ENCODE measurements at regions not wholly inside any gene's neighbourhood (a gene's known extent, or its start where the extent isn't known, plus 50 kb on each side); places are given as distances from the start of the nearest gene placed in this dataset.

DNA sequence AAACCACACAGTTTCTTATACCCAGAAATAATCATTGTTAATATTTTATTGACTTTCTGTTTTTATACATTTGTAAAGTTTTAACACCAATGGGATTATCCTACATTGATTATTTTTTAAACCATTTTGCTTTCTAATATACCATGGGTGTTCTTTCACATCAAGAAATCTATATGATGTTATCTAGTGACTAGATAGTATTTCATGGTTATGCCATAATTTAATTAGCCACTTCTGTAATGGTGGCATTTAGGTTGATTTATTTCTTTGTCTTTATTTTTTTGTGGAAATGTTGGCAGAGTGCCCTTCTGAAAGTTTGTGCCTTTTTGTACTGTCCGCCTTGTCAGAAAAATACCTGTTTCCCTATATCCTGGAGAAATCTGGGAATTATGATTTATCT lies 193.3 kb downstream of the CEP135 start:
- TF ChIP-seq, protein P1, sequence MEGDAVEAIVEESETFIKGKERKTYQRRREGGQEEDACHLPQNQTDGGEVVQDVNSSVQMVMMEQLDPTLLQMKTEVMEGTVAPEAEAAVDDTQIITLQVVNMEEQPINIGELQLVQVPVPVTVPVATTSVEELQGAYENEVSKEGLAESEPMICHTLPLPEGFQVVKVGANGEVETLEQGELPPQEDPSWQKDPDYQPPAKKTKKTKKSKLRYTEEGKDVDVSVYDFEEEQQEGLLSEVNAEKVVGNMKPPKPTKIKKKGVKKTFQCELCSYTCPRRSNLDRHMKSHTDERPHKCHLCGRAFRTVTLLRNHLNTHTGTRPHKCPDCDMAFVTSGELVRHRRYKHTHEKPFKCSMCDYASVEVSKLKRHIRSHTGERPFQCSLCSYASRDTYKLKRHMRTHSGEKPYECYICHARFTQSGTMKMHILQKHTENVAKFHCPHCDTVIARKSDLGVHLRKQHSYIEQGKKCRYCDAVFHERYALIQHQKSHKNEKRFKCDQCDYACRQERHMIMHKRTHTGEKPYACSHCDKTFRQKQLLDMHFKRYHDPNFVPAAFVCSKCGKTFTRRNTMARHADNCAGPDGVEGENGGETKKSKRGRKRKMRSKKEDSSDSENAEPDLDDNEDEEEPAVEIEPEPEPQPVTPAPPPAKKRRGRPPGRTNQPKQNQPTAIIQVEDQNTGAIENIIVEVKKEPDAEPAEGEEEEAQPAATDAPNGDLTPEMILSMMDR (IDR thresholded peaks at IDR 0.05) = no peak
- no peak for TF ChIP-seq EZH2 (IDR thresholded peaks at IDR 0.05)
